ENCODE measurements at regions not wholly inside any gene's neighbourhood (a gene's known extent, or its start where the extent isn't known, plus 50 kb on each side); places are given as distances from the start of the nearest gene placed in this dataset.

DNA sequence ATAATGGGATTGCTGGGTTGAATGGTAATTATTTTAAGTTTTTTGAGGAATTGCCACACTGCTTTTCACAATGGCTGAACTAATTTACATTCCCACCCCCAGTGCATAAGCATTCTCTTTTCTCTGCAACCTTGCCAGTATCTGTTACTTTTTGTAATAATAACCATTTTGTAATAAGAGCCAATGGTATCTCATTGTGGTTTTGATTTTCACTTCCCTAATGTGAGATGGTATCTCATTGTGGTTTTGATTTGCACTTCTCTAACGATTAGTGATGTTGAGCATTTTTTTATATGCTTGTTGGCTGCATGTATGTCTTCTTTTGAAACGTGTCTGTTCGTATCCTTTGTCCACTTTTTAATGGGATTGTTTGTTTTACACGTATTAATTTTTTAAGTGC, 213.1 kb upstream of the HDX start:
- DNase-seq (ENCODE audit: low spot score), result no peak
- Histone ChIP-seq H3K27ac (no peak overlapping the region), H3K4me3 (no peak overlapping the region)
- TF ChIP-seq, protein P1, sequence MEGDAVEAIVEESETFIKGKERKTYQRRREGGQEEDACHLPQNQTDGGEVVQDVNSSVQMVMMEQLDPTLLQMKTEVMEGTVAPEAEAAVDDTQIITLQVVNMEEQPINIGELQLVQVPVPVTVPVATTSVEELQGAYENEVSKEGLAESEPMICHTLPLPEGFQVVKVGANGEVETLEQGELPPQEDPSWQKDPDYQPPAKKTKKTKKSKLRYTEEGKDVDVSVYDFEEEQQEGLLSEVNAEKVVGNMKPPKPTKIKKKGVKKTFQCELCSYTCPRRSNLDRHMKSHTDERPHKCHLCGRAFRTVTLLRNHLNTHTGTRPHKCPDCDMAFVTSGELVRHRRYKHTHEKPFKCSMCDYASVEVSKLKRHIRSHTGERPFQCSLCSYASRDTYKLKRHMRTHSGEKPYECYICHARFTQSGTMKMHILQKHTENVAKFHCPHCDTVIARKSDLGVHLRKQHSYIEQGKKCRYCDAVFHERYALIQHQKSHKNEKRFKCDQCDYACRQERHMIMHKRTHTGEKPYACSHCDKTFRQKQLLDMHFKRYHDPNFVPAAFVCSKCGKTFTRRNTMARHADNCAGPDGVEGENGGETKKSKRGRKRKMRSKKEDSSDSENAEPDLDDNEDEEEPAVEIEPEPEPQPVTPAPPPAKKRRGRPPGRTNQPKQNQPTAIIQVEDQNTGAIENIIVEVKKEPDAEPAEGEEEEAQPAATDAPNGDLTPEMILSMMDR (IDR thresholded peaks at IDR 0.05), result no peak

DNA sequence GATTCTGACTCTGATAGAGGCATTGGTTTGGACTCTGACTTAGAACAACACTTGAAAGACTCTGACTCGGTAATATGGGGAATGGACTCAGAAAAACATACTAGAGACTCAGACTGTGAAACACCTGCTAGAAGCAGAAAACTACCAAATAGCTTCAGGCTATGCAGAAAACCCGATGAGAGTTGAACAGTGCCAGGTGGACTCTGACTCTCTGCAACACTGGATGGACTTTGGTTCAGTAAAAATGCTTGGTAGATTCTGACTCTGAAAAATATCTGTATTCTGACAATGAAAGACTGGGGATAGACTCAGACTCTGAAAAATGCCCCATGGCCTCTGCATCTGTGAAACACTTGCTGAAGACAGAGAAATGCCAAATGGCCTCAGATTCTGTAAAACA, 215.1 kb upstream of the HDX start:
- Histone ChIP-seq H3K27ac (no peak overlapping the region), H3K4me3 (no peak overlapping the region)
- no peak for DNase-seq (ENCODE audit: low spot score)
- TF ChIP-seq, protein P1 (IDR thresholded peaks at IDR 0.05), result no peak

DNA sequence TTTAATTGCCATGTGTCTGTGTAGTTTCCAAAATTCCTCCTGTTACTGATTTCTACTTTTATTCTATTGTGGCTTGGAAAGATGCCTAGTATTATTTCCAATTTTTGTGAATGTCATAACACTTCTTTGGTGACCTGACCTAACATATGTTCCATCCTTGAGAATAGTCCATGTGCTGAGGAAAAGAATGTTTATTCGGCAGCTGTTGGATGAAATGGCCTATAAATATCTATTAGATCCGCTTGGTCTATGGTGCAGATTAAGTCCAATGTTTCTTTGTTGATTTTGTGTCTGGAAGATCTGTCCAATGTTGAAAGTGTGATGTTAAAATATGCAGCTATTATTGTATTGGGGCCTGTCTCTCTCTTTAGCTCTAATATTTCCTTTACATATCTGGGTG, 219.2 kb upstream of the HDX start:
- H3K27ac ChIP-seq, result no peak overlapping the region
- DNase-seq (ENCODE audit: low spot score), result no peak
- H3K4me3 ChIP-seq, result no peak overlapping the region
- TF ChIP-seq, protein P1 (IDR thresholded peaks at IDR 0.05), result no peak

DNA sequence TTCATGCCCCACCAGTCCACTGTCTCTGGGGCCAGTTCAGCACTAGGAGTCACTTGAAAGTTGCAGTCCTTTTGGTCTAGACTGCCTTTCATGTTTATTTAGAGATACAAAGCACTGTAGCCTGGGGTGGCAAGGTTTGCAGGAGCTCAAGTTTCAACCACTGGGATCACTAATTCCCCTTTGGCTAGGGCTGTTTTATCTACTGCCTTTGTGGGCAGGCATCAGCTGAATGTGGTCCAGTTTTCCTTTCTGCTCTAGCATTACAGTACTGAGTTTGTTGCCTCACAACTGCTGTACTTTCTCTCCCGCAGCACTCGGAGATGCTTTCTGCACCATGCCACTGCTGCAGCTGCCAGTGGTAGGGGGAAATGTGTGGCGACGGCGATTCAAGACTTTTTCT, 222.3 kb upstream of the HDX start:
- Histone ChIP-seq H3K27ac (no peak overlapping the region), H3K4me3 (no peak overlapping the region)
- no peak for DNase-seq (ENCODE audit: low spot score)

DNA sequence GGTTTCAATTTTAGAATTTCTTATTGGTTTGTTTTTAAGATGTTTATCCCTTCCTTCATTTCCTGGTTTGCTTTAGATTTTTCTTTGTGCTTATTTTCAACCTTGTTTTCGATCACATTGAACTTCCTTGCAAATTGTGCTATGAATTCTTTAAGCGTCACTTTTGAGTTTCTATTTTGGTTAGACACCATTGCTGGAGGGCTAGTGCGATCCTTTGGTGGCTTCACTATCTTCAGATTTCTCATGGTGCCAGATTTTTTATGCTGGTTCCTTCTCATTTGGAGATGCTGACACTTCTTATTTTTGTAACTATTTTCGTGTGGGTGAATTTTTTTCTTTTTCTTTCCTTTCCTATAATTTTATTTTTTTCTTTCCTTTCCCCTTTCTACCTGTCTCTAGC, 227.2 kb upstream of the HDX start:
- TF ChIP-seq, protein P1 (IDR thresholded peaks at IDR 0.05), result no peak
- no peak for DNase-seq (ENCODE audit: low spot score)
- H3K4me3 ChIP-seq, result no peak overlapping the region
- H3K27ac ChIP-seq, result no peak overlapping the region

More for the DNA sequence above, 222.3 kb upstream of the HDX start:
- TF ChIP-seq, protein P1 (IDR thresholded peaks at IDR 0.05), result no peak

DNA sequence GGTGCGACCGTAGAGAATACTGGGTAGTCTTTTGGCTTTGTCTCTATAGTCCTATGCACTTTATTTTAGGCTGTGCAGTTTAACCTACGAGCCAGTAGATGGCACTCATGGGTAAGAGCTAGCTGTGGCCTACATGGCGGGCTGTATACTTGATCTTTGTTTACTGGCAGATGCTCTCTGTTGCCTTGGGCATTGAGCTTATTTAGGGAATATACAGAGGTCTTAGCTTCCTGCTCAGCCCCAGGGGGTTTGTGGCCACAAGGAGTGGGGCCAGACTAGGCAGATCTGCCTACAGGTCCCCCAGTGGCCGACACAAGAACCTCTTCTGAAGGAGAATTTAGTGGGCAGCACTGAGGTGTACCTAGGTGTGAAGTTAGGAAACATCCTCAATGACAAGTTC, 227.6 kb upstream of the HDX start:
- H3K4me3 ChIP-seq, result no peak overlapping the region
- H3K27ac ChIP-seq, result peak overlapping the region in 1 of 2 donors; percentile 9
- DNase-seq (ENCODE audit: low spot score), result no peak
- TF ChIP-seq, protein P1 (IDR thresholded peaks at IDR 0.05), result peak; percentile 52

DNA sequence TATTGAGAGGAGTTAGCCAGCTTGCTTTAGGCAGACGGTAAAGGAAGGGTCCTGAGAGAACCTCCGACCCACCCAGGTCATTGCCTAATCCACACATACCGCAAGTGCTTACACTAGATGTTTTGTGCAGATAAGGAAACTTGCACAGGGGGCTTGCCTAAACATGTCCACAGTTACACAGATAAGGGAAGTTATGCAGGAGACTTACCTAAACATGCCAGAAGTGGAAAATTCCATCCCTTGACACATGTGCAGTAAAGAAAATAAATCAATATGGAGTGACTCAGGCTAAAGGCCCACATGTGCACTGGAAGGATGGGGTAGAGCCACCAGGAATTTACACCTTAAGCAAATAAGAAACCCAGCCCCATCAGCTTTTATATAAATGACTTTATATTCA, 232.8 kb upstream of the HDX start:
- H3K27ac ChIP-seq, result no peak overlapping the region
- H3K4me3 ChIP-seq, result no peak overlapping the region
- TF ChIP-seq, protein P1 (IDR thresholded peaks at IDR 0.05), result no peak
- no peak for DNase-seq (ENCODE audit: low spot score)
